ENCODE measurements at regions not wholly inside any gene's neighbourhood (a gene's known extent, or its start where the extent isn't known, plus 50 kb on each side); places are given as distances from the start of the nearest gene placed in this dataset.
A peak's percentile ranks its signal among the peaks of the same experiment; 100 is the strongest.

- Histone ChIP-seq H3K9me3 (no peaks in the 10 kb centered on the region; the same call in 1 of the 2 replicates), H3K4me1 (no peaks in the 10 kb centered on the region), H3K36me3 (replicated peaks) (no peaks in the 10 kb centered on the region), H3K27me3 (ENCODE audit: low read depth) (no peaks in the 10 kb centered on the region), H3K4me3 (no peak overlapping the region)
- in situ Hi-C loops (cut with MboI; ENCODE audit: low sequenced_read_pairs), result no loop called here
- no peak for DNase-seq (ENCODE audit: low spot score in 2 of 2)
Observed at GRCh38 chr20:37615340-37616109, 78.3 kb upstream of the CTNNBL1 start.

- H3K9me3 ChIP-seq, result no peaks in the 10 kb centered on the region; the same call in 1 of the 2 replicates
- no peaks in the 10 kb centered on the region for H3K27me3 ChIP-seq (ENCODE audit: low read depth)
- DNase-seq (ENCODE audit: low spot score in 2 of 2), result no peak
- in situ Hi-C loops (cut with MboI; ENCODE audit: low sequenced_read_pairs), result no loop called here
- no peaks in the 10 kb centered on the region for H3K36me3 ChIP-seq (replicated peaks)
- H3K4me1 ChIP-seq, result no peaks in the 10 kb centered on the region
- H3K4me3 ChIP-seq, result no peak overlapping the region
Observed at GRCh38 chr20:37611852-37612251, 82.0 kb upstream of the CTNNBL1 start.

GRCh38 chr20:37611346-37611745 lies 82.5 kb upstream of the CTNNBL1 start:
- Histone ChIP-seq H3K9me3 (no peaks in the 10 kb centered on the region; the same call in 1 of the 2 replicates), H3K27me3 (ENCODE audit: low read depth) (peaks cover 2% of the 10 kb centered on the region; the same call in 1 of the 2 replicates), H3K4me3 (no peak overlapping the region), H3K4me1 (no peaks in the 10 kb centered on the region), H3K36me3 (replicated peaks) (no peaks in the 10 kb centered on the region)
- in situ Hi-C loops (cut with MboI; ENCODE audit: low sequenced_read_pairs), result no loop called here
- no peak for DNase-seq (ENCODE audit: low spot score in 2 of 2)

- H3K36me3 ChIP-seq (replicated peaks), result no peaks in the 10 kb centered on the region
- no peaks in the 10 kb centered on the region for H3K9me3 ChIP-seq
- peaks cover 4% of the 10 kb centered on the region; the same call in 1 of the 2 replicates for H3K27me3 ChIP-seq (ENCODE audit: low read depth)
- H3K4me3 ChIP-seq, result no peak overlapping the region
- in situ Hi-C loops (cut with MboI; ENCODE audit: low sequenced_read_pairs), result no loop called here
- H3K4me1 ChIP-seq, result no peaks in the 10 kb centered on the region
- no peak for DNase-seq (ENCODE audit: low spot score in 2 of 2)
Observed at GRCh38 chr20:37610203-37610798, 82.6 kb upstream of the BLCAP start.

- Histone ChIP-seq H3K4me3 (no peak overlapping the region), H3K9me3 (no peaks in the 10 kb centered on the region), H3K4me1 (no peaks in the 10 kb centered on the region; the same call in 1 of the 2 replicates), H3K27me3 (ENCODE audit: low read depth) (peaks cover 14% of the 10 kb centered on the region), H3K36me3 (replicated peaks) (no peaks in the 10 kb centered on the region)
- in situ Hi-C loops (cut with MboI; ENCODE audit: low sequenced_read_pairs), result no loop called here
- DNase-seq (ENCODE audit: low spot score in 2 of 2), result no peak
Observed at GRCh38 chr20:37602634-37603033, 75.0 kb upstream of the BLCAP start.

- in situ Hi-C loops (cut with MboI; ENCODE audit: low sequenced_read_pairs), result no loop called here
- H3K36me3 ChIP-seq (replicated peaks), result no peaks in the 10 kb centered on the region
- H3K4me3 ChIP-seq, result no peak overlapping the region
- H3K9me3 ChIP-seq, result no peaks in the 10 kb centered on the region
- H3K27me3 ChIP-seq (ENCODE audit: low read depth), result peaks cover 10% of the 10 kb centered on the region
- DNase-seq (ENCODE audit: low spot score in 2 of 2), result no peak
- H3K4me1 ChIP-seq, result no peaks in the 10 kb centered on the region; the same call in 1 of the 2 replicates
Observed at GRCh38 chr20:37600486-37600885, 72.8 kb upstream of the BLCAP start.

GRCh38 chr20:37598575-37599342 lies 71.1 kb upstream of the BLCAP start:
- Histone ChIP-seq H3K36me3 (replicated peaks) (no peaks in the 10 kb centered on the region), H3K4me1 (no peaks in the 10 kb centered on the region; the same call in 1 of the 2 replicates), H3K9me3 (no peaks in the 10 kb centered on the region), H3K27me3 (ENCODE audit: low read depth) (no peaks in the 10 kb centered on the region), H3K4me3 (no peak overlapping the region)
- no peak for DNase-seq (ENCODE audit: low spot score in 2 of 2)
- in situ Hi-C loops (cut with MboI; ENCODE audit: low sequenced_read_pairs), result no loop called here

GRCh38 chr20:37598100-37598543 lies 70.4 kb upstream of the BLCAP start:
- H3K27me3 ChIP-seq (ENCODE audit: low read depth), result no peaks in the 10 kb centered on the region
- in situ Hi-C loops (cut with MboI; ENCODE audit: low sequenced_read_pairs), result no loop called here
- no peaks in the 10 kb centered on the region; the same call in 1 of the 2 replicates for H3K4me1 ChIP-seq
- no peaks in the 10 kb centered on the region for H3K36me3 ChIP-seq (replicated peaks)
- no peak overlapping the region for H3K4me3 ChIP-seq
- no peaks in the 10 kb centered on the region for H3K9me3 ChIP-seq
- DNase-seq (ENCODE audit: low spot score in 2 of 2), result peak in 1 of 2 experiments; percentile 44

- in situ Hi-C loops (cut with MboI; ENCODE audit: low sequenced_read_pairs), result no loop called here
- Histone ChIP-seq H3K4me1 (no peaks in the 10 kb centered on the region; the same call in 1 of the 2 replicates), H3K36me3 (replicated peaks) (no peaks in the 10 kb centered on the region), H3K9me3 (no peaks in the 10 kb centered on the region), H3K4me3 (no peak overlapping the region), H3K27me3 (ENCODE audit: low read depth) (peaks cover 10% of the 10 kb centered on the region; the same call in 1 of the 2 replicates)
- DNase-seq (ENCODE audit: low spot score in 2 of 2), result no peak
Observed at GRCh38 chr20:37596890-37597536, 69.3 kb upstream of the BLCAP start.

- Histone ChIP-seq H3K4me3 (no peak overlapping the region), H3K9me3 (no peaks in the 10 kb centered on the region), H3K36me3 (replicated peaks) (no peaks in the 10 kb centered on the region), H3K4me1 (no peaks in the 10 kb centered on the region; the same call in 1 of the 2 replicates), H3K27me3 (ENCODE audit: low read depth) (peaks cover 16% of the 10 kb centered on the region; the same call in 1 of the 2 replicates)
- in situ Hi-C loops (cut with MboI; ENCODE audit: low sequenced_read_pairs), result no loop called here
- DNase-seq (ENCODE audit: low spot score in 2 of 2), result no peak
Observed at GRCh38 chr20:37596168-37596567, 68.5 kb upstream of the BLCAP start.

- Histone ChIP-seq H3K27me3 (ENCODE audit: low read depth) (peaks cover 19% of the 10 kb centered on the region; the same call in 1 of the 2 replicates), H3K9me3 (no peaks in the 10 kb centered on the region), H3K4me3 (no peak overlapping the region), H3K4me1 (no peaks in the 10 kb centered on the region; the same call in 1 of the 2 replicates), H3K36me3 (replicated peaks) (no peaks in the 10 kb centered on the region)
- in situ Hi-C loops (cut with MboI; ENCODE audit: low sequenced_read_pairs), result no loop called here
- DNase-seq (ENCODE audit: low spot score in 2 of 2), result no peak
Observed at GRCh38 chr20:37593710-37594109, 66.0 kb upstream of the BLCAP start.

- Histone ChIP-seq H3K36me3 (replicated peaks) (no peaks in the 10 kb centered on the region), H3K9me3 (no peaks in the 10 kb centered on the region; the same call in 1 of the 2 replicates), H3K4me3 (no peak overlapping the region), H3K4me1 (no peaks in the 10 kb centered on the region; the same call in 1 of the 2 replicates), H3K27me3 (ENCODE audit: low read depth) (peaks cover 21% of the 10 kb centered on the region; the same call in 1 of the 2 replicates)
- in situ Hi-C loops (cut with MboI; ENCODE audit: low sequenced_read_pairs), result no loop called here
- DNase-seq (ENCODE audit: low spot score in 2 of 2), result no peak
Observed at GRCh38 chr20:37590938-37591490, 63.3 kb upstream of the BLCAP start.

- no peaks in the 10 kb centered on the region; the same call in 1 of the 2 replicates for H3K9me3 ChIP-seq
- in situ Hi-C loops (cut with MboI; ENCODE audit: low sequenced_read_pairs), result no loop called here
- DNase-seq (ENCODE audit: low spot score in 2 of 2), result no peak
- peaks cover 8% of the 10 kb centered on the region for H3K27me3 ChIP-seq (ENCODE audit: low read depth)
- no peak overlapping the region for H3K4me3 ChIP-seq
- H3K4me1 ChIP-seq, result no peaks in the 10 kb centered on the region; the same call in 1 of the 2 replicates
- no peaks in the 10 kb centered on the region for H3K36me3 ChIP-seq (replicated peaks)
Observed at GRCh38 chr20:37586078-37586477, 58.4 kb upstream of the BLCAP start.
